DMS 273 (cell line): ENCODE measurements at regions not wholly inside any gene's neighbourhood (a gene's known extent, or its start where the extent isn't known, plus 50 kb on each side); places are given as distances from the start of the nearest gene placed in this dataset.
"Not testable (repeated sequence)": the region's sequence is repeated elsewhere in the genome, so short reads cannot be mapped to it uniquely, and the experiment has no call there.

ENCODE experiments used
- DNase-seq: peaks from one replicate; lab custom pipeline; 2025; ENCODE audit not compliant: unreplicated experiment; lab: John Stamatoyannopoulos, UW

DNA sequence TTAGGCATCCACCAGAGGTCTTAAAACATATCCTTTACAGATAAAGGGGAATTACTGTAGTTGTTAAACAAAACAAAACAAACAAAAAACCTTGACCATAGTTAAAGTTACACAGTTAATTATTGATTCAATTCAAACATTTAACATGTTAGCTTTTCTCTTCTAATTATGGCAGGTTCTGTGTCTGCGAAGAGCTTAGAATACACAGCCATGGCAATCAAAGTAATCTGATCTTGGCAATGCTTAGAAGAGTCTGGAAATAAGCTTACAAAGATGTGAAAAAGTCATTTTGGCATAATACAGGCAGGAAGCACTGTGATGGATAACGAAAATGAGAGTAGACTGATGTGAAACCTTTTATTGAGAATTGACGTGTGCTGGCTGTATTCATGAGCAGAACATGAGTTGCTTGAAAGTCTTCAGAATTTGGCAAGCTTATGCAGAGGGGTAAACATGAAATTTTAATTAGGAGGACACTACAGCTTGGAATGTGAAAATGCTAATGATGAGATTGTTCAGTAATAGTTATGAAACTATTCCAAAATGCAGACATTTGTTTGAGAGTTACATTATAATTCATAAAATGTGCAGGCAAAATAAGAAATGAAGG is 629.6 kb downstream of the FSCB start:
- no peak for DNase-seq

DNA sequence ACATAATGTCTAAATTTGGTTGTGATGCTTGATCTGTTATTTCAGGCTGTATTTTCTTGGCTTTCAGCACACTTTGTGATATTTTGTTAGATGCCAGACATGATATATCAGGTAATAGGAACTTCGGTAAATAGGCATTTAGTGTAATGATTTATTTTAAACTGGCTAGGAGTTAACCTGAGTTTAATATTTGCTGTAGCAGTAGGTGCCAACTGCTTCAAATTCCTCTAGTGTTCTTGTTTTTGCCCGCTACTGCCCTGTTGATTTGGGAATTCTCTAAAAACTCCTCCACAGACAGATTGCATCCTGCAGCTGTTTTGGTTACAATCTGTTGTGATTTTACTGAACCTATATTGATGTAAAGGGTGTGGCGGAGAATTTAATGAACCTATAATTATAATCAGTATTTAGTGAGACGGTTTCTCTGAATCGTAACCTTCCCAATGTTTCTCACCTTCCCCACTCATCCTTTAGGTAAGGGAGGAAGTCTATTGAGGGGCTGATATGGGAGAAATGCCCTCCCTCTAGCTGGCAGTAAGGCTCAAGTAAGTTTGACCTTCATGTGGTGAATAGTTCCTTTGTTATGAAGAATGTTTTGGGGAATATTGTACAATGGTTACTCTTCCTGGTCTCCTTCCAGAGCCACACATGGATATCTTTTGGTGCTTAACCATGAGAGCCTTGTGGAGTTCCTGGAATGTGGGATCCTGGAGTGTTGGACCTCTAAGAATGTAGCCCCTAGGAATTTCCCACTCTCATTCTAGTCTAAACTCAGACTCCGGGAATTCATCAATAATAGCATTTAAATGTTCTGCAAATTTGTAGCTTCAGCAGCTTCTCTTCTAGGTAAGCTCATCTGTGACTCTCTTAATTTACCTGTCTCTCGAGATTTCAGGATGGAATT is 634.1 kb downstream of the FSCB start:
- DNase-seq: no peak

DNA sequence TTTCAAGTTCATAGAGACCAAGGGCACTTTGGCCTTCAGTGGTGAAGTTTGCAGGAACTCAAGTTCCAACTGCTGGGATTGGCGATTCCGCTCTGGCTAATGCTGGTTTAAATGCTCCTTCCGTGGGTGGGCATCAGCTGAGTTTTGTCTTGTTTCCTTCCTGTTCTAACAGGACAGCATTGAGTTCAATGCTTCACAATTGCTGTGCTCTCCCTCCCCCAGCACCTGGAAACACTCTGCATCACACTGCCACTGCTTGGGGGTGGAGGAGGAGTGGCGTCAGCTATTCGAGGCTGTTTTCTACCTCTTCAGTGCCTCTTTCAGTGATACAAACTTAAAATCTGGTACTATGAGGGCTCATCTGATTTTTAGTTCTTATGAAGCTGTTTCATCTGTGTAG is 634.9 kb downstream of the FSCB start:
- no peak for DNase-seq

DNA sequence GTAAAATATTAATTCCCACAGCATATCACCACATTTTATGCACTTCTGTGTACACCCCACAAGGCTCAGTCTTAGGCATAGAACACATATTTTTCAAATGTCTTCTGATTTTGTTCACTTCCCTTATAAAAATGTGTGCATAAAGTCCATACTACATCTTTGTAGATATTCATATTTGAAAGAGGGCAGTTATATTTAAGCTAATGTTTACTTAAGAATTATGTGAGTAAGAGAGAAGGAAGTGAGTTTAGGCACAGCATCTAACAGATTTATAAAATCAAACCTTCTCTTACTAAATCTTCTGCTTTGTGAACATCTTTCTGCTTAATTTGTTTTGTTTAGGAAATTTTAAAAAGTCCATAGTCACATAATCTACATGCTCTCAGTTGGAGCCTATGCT is 648.1 kb downstream of the FSCB start:
- no peak for DNase-seq

DNA sequence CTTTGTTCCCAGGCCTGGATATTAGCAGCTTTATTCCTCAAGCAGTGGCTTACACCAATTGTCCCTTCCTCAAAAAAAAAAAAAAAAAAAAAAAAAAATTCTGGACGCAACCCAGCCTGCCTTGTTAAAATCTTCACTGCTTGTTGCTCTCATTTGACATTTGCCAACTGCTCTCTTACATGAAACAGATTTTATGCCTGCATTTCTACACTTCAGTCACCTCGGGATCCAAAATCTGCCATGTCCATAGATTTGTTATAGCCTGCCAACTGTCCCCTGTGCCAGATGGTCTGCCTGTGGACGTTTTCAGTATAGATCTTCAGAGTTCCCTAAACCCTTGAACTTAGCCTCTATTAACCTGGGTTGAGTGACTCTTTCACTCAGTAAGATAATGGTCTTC is 651.5 kb downstream of the FSCB start:
- peak; percentile 80 for DNase-seq

DNA sequence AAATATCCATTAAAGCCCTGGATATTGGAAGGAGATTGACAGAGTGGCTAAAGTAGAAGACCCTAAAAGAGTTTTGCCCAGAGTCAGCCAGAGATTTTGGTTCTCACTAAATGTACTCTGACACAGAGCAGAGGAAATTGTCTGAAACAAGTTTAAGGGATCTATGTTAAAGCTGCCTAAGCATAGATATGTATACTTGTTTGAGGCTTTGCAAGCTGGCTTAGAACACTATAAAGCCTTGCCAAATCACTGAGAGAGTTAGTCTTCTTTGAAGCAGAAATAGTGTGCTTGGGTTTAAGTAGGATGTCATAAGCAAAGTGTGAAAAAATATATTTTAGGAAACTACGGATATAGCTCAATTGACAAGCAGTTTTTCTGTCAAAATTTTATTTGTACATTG is 653.5 kb downstream of the FSCB start:
- DNase-seq: no peak

DNA sequence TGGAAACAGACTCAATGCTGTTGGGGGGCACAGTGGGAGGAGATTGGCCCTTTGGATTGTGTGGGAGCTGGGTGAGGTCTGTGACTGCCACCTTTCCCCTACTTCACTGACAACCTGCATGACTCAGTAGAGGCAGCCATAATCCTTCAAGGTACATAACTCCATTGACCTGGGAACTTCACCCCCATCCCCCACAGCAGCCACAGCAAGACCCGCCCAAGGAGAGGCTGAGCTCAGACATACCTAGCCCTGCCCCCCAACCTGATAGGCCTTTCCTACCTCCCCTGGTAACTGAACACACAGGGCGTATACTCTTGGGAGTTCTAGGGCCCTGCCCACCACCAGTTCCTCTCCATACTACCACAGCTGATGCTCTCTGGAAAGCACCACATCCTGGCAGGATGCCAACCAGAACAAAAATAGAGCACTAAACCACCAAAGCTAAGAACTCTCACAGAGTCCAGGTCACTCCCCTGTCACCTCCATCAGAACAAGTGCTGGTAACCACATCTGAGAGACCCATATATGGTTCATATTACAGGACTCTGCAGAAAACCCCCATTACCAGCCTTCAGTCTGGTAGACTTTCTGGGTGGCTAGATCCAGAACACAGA is 703.9 kb downstream of the FSCB start:
- DNase-seq: no peak

DNA sequence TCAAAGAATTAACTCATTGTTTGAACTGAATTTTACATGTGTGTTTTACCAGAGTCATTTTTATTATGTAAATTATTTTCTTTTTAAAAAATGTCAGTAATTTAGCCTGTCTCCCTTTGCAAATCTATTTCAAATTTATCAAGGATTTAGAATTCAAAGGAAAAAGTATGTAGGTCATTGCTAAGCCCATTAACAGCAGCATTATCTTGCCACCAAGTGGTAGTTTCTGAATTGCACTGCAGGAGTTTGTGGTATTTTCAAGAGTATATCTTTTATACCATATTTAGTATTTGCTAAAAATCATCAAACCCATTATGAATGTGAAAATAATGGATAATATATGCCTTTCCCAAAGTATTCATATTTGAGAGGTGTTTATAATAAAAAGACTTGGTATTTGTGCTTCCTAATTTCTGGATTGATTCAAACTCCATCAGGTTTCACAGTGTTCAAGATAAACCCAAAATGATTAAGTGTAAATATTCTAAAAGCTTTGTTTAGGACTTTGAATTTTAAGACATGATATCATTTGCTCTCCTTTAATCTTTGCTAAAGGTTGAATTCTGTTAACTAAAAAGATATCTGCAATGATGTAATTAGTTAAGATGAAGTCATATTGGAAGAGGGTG is 711.4 kb downstream of the FSCB start:
- DNase-seq: peak; percentile 27

DNA sequence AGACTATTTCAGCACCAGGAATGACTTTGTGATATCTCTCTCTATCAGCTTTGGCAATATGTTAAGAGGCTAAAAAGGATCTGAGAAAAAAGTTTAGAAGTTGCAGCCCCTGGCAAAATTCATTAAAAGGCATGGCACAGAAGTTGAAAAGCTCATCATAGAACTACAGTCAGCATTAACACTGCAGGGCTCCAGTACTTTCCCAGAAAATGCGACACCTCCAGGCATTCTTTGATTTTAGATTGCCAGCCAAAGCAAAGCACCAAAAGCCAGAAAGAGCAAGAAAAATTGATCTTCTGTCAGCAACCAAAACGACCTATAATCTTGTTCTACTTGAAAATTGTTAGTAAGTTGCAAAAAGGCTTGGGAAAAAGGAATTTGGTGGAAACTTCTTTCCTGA is 713.5 kb downstream of the FSCB start:
- no peak for DNase-seq

DNA sequence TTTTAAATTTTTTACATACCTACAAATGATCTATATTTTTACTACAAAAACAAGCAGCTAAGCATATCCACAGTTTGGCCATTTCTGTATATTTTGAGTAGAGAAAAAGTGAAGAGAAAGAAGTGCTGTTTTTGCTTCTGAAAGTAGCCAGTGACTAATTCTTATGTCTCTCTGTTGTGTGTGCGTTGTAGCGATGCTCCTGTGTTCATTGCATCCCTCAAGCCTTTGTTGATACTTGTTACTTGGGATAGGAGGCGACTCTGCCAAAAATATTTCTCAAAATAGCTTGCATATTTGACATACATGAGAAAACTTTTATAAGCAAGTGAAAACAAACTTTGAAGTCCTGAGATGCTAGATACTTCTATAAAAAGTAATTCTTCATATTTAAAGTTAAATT is 714.1 kb downstream of the FSCB start:
- no peak for DNase-seq

DNA sequence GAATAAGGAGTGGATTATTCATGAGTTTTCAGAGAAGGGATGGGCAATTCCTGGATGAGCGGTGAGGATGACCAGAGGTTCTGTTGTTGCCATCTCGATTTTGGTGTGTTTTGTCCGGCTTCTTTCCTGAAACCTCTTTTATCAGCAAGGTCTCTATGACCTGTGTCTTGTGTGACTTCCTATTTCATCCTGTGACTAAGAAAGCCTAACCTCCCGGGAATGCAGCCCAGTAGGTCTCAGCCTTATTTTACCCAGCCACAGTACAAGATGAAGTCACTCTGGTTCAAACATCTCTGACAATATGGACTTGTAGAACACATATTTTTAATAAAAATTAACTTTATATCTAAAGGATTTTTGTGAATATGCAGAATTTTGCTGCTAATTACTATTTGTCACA is 716.4 kb downstream of the FSCB start:
- DNase-seq: no peak

DNA sequence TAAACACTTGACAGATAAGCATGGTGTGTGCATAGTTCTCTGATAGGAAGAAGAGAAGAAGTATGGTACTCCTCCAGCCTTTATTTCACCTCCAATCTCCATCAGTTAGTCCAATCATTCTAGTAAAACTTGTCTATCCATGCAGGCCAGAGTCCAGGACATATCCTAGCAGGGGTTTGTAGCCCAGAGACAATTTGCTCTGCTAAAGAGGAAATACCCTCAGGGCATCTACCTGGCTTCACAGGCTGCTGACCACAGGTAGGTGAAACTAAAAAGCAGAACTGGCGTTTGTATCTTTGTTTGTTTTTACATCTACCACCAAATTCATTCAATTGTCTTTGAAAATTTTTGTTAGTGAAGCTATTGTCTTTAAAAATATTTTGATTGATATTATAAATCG is 717.6 kb downstream of the FSCB start:
- no peak for DNase-seq

DNA sequence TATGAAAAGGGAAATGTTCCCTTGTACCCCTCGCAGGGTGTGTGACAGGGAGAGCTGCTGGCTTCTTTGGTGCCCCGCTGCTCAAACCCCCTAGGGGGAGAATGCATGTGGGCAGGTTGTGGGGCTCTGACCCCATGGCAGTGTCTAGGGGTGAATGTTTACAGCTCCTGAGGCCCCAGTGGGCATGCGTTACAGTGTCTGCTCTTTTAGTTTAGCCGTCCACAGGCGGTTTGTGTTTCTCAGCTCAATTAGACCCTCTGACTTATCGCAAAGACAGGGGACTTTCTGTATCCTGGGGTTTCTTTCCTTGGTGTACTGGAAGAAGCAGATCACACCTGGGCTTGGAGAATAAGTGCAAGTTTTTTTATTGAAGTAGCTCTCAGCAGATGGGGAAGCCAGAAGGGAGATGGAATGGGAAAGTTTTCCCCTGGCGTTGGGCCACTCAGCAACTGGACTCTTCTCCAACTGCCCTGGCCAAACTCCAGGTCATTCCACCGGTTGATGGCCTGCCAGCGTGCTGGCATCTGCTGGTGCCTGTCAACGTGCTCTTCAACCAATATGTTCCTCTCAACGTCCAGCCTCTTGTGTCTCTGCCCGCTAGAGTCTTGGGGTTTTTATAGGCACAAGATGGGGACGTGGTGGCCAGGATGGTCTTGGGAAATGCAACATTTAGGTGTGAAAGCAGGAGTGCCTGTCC is 720.9 kb downstream of the FSCB start:
- DNase-seq: peak; percentile 57

DNA sequence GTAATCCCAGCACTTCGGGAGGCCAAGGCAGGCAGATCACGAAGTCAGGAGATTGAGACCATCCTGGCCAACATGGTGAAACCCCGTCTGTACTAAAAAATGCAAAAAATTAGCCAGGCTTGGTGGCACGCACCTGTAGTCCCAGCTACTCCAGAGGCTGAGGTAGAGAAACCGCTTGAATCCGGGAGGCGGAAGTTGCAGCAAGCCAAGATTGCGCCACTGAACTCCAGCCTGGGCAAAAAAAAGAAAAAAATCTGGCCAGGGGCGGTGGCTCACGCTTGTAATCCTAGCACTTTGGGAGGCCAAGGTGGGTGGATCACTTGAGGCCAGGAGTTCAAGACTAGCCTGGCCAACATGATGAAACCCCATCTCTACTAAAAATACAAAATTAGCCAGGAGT is 722.7 kb downstream of the FSCB start:
- not testable (repeated sequence) for DNase-seq

DNA sequence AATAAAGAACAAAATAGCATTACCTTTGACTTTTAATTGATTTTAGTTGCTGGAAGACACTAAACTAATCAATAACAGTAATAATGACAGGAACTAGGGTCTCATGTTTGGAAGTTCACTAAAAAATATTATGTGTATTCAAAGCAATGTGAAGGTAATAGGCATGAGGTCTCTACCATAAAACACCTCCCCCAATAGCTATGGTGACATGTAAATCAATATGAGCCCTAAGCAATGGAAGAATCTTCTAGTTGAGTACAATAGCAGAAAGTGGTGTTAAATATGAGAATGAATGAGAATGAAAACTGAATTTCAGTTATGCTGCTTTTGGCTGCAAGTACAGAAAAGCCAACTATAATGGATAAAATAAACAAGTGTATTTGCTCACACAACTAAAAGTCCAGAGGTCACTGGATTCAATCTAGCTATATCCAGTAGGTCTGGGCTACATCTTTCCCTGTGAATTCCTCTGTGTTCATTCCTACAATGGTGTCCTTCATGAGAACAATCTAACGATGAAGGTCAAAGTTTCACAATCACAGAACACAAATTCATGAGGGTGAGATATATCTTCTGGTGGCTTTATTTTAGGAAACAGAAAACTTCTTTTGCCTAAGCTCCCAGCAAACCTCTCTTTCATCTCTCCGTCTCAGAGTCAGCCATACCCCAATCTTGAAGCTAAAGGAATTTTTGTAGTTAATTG is 728.0 kb downstream of the FSCB start:
- no peak for DNase-seq

DNA sequence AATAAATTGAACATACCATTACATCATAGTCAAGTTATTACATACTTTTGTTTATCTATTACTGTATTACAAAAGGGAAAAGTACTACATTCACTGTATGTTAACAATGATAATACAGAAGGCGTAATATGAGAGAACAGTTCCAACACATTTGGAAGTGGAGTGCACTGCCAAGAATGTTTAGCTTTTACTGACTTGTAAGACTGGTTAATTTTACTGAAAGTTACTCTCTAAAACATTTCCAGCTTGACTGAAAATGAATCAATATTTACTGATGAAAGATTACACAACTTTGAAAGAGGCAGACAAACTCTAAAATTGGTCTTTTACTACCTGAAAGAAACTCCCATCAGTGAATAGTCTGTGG is 728.5 kb downstream of the FSCB start:
- no peak for DNase-seq

DNA sequence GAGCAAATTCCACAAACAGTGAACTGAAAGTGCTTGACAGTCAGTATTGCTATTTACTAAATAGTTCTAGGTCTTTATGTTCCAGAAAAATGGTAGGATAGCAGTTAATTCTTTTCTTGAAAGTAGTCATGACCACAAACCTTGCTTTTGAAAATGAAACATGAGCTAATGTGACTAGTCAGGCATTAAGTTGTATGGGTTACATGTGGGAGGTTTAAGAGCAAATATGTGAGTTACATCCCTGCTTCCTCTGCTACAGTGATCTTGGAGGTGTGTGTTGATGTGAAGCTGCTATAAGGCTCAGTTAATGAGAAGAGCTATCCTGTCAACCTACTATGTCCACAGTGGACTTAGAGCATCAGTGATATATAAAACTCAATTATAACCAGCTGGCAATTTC is 741.6 kb downstream of the FSCB start:
- peak; percentile 2 for DNase-seq

DNA sequence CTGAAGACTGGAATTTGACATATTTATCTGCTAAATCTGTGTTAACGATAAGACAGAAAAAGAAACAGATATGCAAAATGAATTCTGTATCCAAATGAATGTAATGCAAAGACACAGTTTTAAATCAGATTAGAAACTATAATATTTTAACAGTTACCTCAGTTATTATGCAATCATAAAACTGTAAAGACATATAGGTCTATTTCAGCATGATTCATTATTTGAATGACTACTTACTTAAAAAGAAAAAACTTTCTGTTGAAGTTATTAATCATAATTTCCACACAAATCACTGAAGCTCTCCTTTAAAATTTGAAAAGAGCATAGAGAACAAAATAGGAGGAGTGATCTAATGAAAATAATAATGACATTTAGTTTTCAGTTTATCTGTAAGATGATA is 742.6 kb downstream of the FSCB start:
- no peak for DNase-seq

DNA sequence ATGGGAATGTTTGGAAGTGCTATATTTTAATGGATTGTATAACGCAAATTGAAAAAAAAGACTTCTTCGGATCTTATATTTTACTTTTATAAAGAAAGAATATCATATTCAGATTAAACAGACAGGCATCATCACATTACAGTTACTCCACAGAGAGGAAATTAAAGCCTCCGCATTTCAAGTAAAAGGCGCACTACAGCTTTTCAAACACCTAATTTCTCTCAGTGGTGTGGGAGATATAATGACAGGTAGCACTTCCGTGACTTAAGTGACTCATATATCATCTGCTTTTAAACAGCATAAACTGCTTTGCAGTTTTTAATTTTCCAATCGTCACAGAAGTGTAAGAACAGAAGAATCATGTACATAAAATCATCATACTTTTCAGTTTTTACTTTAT is 751.4 kb downstream of the FSCB start:
- no peak for DNase-seq

DNA sequence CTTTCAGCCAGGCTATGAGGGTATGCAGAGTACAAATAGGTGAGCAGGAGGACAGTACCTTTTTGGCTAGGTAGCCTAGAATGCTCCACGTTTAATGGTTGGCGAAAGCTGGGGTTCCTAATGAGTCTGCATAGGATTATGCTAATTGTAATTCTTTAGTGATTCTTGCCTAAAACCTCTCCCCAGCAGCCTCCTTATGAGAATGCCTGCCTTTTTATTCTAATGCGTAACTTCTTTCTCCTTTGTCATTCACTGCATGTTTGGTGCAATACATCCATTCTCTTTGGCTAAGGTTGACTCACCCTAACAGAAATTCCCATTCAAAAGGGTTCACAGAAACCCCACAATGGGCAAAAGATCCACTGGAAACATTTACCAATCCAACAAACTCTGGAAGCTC is 752.2 kb downstream of the FSCB start:
- no peak for DNase-seq

DNA sequence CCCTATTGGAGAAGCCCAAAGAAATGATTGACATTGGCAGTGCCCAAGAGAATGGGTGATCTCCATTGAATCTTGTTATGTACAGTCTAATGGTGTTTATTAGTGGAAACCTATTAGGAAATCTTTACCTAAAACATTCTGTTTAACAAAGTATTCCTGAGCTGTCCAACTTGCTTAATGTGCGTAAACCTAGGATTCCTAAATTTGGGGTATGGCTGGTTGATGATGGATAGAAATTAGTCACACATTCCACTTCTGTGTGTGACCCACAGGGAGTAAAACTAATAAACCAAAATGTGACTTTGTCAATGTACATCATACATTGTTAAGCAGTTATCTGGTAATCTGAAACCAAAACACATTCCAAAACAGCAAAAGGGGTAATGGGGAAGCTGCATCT is 761.3 kb downstream of the FSCB start:
- no peak for DNase-seq
